ENCODE measurements at regions not wholly inside any gene's neighbourhood (a gene's known extent, or its start where the extent isn't known, plus 50 kb on each side); places are given as distances from the start of the nearest gene placed in this dataset.

- no peak overlapping the region for H3K27ac Mint-ChIP-seq
- H3K4me3 Mint-ChIP-seq = no peak overlapping the region
- DNase-seq (ENCODE audit: extremely low spot score, unreplicated experiment) = no peak
- TF ChIP-seq, protein P1, sequence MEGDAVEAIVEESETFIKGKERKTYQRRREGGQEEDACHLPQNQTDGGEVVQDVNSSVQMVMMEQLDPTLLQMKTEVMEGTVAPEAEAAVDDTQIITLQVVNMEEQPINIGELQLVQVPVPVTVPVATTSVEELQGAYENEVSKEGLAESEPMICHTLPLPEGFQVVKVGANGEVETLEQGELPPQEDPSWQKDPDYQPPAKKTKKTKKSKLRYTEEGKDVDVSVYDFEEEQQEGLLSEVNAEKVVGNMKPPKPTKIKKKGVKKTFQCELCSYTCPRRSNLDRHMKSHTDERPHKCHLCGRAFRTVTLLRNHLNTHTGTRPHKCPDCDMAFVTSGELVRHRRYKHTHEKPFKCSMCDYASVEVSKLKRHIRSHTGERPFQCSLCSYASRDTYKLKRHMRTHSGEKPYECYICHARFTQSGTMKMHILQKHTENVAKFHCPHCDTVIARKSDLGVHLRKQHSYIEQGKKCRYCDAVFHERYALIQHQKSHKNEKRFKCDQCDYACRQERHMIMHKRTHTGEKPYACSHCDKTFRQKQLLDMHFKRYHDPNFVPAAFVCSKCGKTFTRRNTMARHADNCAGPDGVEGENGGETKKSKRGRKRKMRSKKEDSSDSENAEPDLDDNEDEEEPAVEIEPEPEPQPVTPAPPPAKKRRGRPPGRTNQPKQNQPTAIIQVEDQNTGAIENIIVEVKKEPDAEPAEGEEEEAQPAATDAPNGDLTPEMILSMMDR (conservative IDR thresholded peaks at IDR 0.05) = no peak
- no peaks in the 10 kb centered on the region for H3K36me3 Mint-ChIP-seq
- no peaks in the 10 kb centered on the region for H3K9me3 Mint-ChIP-seq
- H3K4me1 Mint-ChIP-seq (ENCODE audit: unreplicated experiment) = peaks cover 29% of the 10 kb centered on the region
- H3K27me3 Mint-ChIP-seq = no peaks in the 10 kb centered on the region
Observed at GRCh38 chr22:44368611-44369292, 56.0 kb upstream of the SHISAL1 start.

GRCh38 chr22:44366372-44367300 lies 53.9 kb upstream of the SHISAL1 start:
- Mint-ChIP-seq H3K27ac (no peak overlapping the region), H3K4me1 (ENCODE audit: unreplicated experiment) (peaks cover 29% of the 10 kb centered on the region), H3K27me3 (no peaks in the 10 kb centered on the region), H3K36me3 (no peaks in the 10 kb centered on the region), H3K4me3 (no peak overlapping the region), H3K9me3 (no peaks in the 10 kb centered on the region)
- no peak for DNase-seq (ENCODE audit: extremely low spot score, unreplicated experiment)
- TF ChIP-seq, protein P1 (conservative IDR thresholded peaks at IDR 0.05) = no peak

GRCh38 chr22:44365832-44366231 lies 53.1 kb upstream of the SHISAL1 start:
- Mint-ChIP-seq H3K4me3 (no peak overlapping the region), H3K9me3 (no peaks in the 10 kb centered on the region), H3K36me3 (no peaks in the 10 kb centered on the region), H3K4me1 (ENCODE audit: unreplicated experiment) (peaks cover 29% of the 10 kb centered on the region), H3K27me3 (no peaks in the 10 kb centered on the region), H3K27ac (no peak overlapping the region)
- DNase-seq (ENCODE audit: extremely low spot score, unreplicated experiment) = no peak
- TF ChIP-seq, protein P1 (conservative IDR thresholded peaks at IDR 0.05) = no peak

DNA sequence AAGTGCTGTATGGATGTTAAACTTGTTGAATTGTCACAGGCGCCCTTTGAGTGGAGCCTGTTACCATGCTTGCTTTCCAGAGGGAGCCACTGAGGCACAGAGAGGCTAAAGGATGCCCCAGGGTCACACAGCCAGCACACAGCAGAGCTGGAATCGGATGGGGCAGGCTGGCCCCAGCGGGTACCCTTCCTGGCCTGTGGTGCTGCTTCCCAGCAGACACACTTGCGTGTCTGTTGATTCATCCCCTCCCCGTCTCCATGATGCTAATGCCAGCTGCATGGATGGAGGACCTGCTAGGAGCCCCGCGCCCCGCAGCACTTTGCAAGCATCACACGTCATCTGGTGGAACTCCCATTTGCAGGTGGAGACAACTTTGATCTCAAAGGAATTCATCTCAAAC lies 52.4 kb upstream of the SHISAL1 start:
- no peaks in the 10 kb centered on the region for H3K9me3 Mint-ChIP-seq
- H3K27ac Mint-ChIP-seq = no peak overlapping the region
- TF ChIP-seq, protein P1 (conservative IDR thresholded peaks at IDR 0.05) = no peak
- H3K4me3 Mint-ChIP-seq = no peak overlapping the region
- no peaks in the 10 kb centered on the region for H3K36me3 Mint-ChIP-seq
- peaks cover 23% of the 10 kb centered on the region for H3K4me1 Mint-ChIP-seq (ENCODE audit: unreplicated experiment)
- H3K27me3 Mint-ChIP-seq = no peaks in the 10 kb centered on the region
- no peak for DNase-seq (ENCODE audit: extremely low spot score, unreplicated experiment)

DNA sequence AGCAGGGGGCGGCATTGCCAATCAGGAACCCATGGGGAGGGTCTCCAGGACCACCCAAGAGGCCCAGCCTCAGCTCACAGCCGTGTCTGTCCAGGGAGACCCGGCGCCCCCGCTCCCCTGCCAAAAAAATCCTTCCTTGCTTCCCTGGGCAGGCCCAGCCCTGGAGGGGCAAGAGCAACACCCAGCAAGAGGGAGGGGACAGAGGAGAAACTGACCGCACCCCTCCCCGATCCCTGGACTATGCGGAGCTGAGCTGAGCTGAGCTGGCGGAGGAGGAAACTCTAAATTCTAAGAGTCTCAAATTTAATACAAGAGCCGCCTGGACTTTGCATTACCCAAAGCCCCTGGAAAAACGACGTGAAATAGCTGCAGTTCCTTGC lies 52.0 kb upstream of the SHISAL1 start:
- Mint-ChIP-seq H3K4me3 (no peak overlapping the region), H3K27me3 (no peaks in the 10 kb centered on the region), H3K9me3 (no peaks in the 10 kb centered on the region), H3K27ac (no peak overlapping the region), H3K4me1 (ENCODE audit: unreplicated experiment) (peaks cover 22% of the 10 kb centered on the region), H3K36me3 (no peaks in the 10 kb centered on the region)
- TF ChIP-seq, protein P1 (conservative IDR thresholded peaks at IDR 0.05) = no peak
- DNase-seq (ENCODE audit: extremely low spot score, unreplicated experiment) = no peak

All from type B pancreatic cell (in vitro differentiated cells).